CD8-positive, alpha-beta memory T cell (primary cell): ENCODE measurements at regions not wholly inside any gene's neighbourhood (a gene's known extent, or its start where the extent isn't known, plus 50 kb on each side); places are given as distances from the start of the nearest gene placed in this dataset.
"Not testable (repeated sequence)": the region's sequence is repeated elsewhere in the genome, so short reads cannot be mapped to it uniquely, and the experiment has no call there.

Experiments
- CTCF ChIA-PET: fragments of 350-600 bp; sonication (Branson Sonifier 250); formaldehyde crosslinking; loops from one replicate; lab custom pipeline; 2021; ENCODE audit warnings: antibody characterized with exemption; lab: Charles Lee
- POLR2A ChIA-PET: fragments of 350-600 bp; sonication (Branson Sonifier 250); formaldehyde crosslinking; loops from one replicate; lab custom pipeline; 2021; ENCODE audit warnings: antibody characterized with exemption; lab: Charles Lee
- DNase-seq, 5 donors: peaks; one replicate each; pipeline versions ENCODE4 v3.0.0 to v3.0.0-alpha.2; 2020 to 2022; ENCODE audit warnings: mixed read lengths in 1 of 5
- H3K27ac ChIP-seq: one replicate; pipeline ENCODE4 v1.7.0; 2013; ENCODE audit warnings: low read depth, mild to moderate bottlenecking, low read length, moderate library complexity
- H3K27me3 ChIP-seq: 2 replicates; pipeline ENCODE4 v1.7.0; 2013; ENCODE audit warnings: low read length, mild to moderate bottlenecking; ENCODE audit not compliant: insufficient read depth, poor library complexity, severe bottlenecking
- H3K36me3 ChIP-seq: 2 replicates; pipeline ENCODE4 v1.7.0; 2013; ENCODE audit warnings: mild to moderate bottlenecking, low read length, moderate library complexity; ENCODE audit not compliant: insufficient read depth
- H3K4me1 ChIP-seq: 2 replicates; pipeline ENCODE4 v1.7.0; 2013; ENCODE audit warnings: mild to moderate bottlenecking, low read length, moderate library complexity; ENCODE audit not compliant: insufficient read depth
- H3K4me3 ChIP-seq: 2 replicates; pipeline ENCODE4 v1.7.0; 2013; ENCODE audit warnings: mild to moderate bottlenecking, low read length
- H3K9me3 ChIP-seq: 2 replicates; pipeline ENCODE4 v1.7.0; 2013; ENCODE audit warnings: mild to moderate bottlenecking, low read length
- H3K27ac Mint-ChIP-seq, 8 donors: one replicate each; pipeline ENCODE4 v1.8.0; 2020 to 2021; ENCODE audit warnings: mixed read lengths in 8 of 8, mild to moderate bottlenecking in 6 of 8, inconsistent platforms in 3 of 8, moderate library complexity in 3 of 8
- H3K27me3 Mint-ChIP-seq, 2 donors: one replicate each; pipeline ENCODE4 v1.8.0; 2020 to 2021; ENCODE audit warnings: mixed read lengths in 2 of 2, mild to moderate bottlenecking in 1 of 2, moderate library complexity in 1 of 2
- H3K36me3 Mint-ChIP-seq, 3 donors: one replicate each; pipeline ENCODE4 v1.8.0; 2020 to 2021; ENCODE audit warnings: mixed read lengths in 3 of 3, inconsistent platforms in 1 of 3, mild to moderate bottlenecking in 1 of 3
- H3K4me1 Mint-ChIP-seq, 3 donors: one replicate each; pipeline ENCODE4 v1.8.0; 2020 to 2021; ENCODE audit warnings: mixed read lengths in 3 of 3, inconsistent platforms in 1 of 3, mild to moderate bottlenecking in 1 of 3
- H3K4me3 Mint-ChIP-seq, 7 donors: one replicate each; pipeline ENCODE4 v1.8.0; 2020 to 2021; ENCODE audit warnings: mixed read lengths in 7 of 7, mild to moderate bottlenecking in 6 of 7, moderate library complexity in 4 of 7, inconsistent platforms in 2 of 7
- H3K9me3 Mint-ChIP-seq, 5 donors: one replicate each; pipeline ENCODE4 v1.8.0; 2020 to 2022; ENCODE audit warnings: mixed read lengths in 5 of 5, mild to moderate bottlenecking in 3 of 5, moderate library complexity in 2 of 5, inconsistent platforms in 1 of 5

DNA sequence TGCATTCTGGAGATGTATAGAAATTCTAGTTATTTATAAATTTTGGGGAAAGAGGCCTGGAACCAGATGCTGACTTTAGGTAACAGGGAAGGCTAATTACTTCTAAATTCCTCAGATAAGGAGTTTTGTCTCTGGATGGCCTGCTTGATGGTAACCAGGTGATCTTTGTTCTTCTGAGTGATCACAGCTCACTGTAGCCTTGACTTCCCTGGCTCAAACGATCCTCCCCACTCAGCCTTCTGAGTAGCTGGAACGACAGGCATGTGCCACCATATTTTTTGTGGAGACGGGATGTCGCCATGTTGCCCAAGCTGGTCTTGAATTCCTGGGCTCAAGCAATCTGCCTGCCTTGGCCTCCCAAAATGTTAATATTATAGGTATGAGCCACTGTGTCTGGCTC is 54.4 kb upstream of the MSH6 start:
- no peaks in the 10 kb centered on the region for H3K4me1 ChIP-seq
- H3K27me3 Mint-ChIP-seq = peaks cover 0 to 5% of the 10 kb centered on the region in 2 donors
- POLR2A ChIA-PET = no interaction called here
- no peak overlapping the region for H3K4me3 ChIP-seq
- H3K27me3 ChIP-seq = no peaks in the 10 kb centered on the region
- H3K9me3 Mint-ChIP-seq = no peaks in the 10 kb centered on the region
- no peak overlapping the region for H3K4me3 Mint-ChIP-seq
- H3K9me3 ChIP-seq = no peaks in the 10 kb centered on the region
- H3K36me3 Mint-ChIP-seq = no peaks in the 10 kb centered on the region
- no peak overlapping the region for H3K27ac ChIP-seq
- H3K27ac Mint-ChIP-seq = no peak overlapping the region
- H3K4me1 Mint-ChIP-seq = no peaks in the 10 kb centered on the region
- no peak for DNase-seq
- H3K36me3 ChIP-seq = no peaks in the 10 kb centered on the region
- CTCF ChIA-PET = no interaction called here

GRCh38 chr2:47727956-47728355 is 55.0 kb upstream of the MSH6 start:
- Histone ChIP-seq H3K27me3 (no peaks in the 10 kb centered on the region), H3K36me3 (no peaks in the 10 kb centered on the region), H3K4me3 (no peak overlapping the region), H3K4me1 (no peaks in the 10 kb centered on the region), H3K9me3 (no peaks in the 10 kb centered on the region), H3K27ac (no peak overlapping the region)
- Mint-ChIP-seq H3K27me3 (peaks cover 0 to 5% of the 10 kb centered on the region in 2 donors), H3K36me3 (no peaks in the 10 kb centered on the region), H3K27ac (no peak overlapping the region), H3K4me3 (no peak overlapping the region), H3K9me3 (no peaks in the 10 kb centered on the region), H3K4me1 (no peaks in the 10 kb centered on the region)
- CTCF ChIA-PET = no interaction called here
- no peak for DNase-seq
- POLR2A ChIA-PET = no interaction called here

DNA sequence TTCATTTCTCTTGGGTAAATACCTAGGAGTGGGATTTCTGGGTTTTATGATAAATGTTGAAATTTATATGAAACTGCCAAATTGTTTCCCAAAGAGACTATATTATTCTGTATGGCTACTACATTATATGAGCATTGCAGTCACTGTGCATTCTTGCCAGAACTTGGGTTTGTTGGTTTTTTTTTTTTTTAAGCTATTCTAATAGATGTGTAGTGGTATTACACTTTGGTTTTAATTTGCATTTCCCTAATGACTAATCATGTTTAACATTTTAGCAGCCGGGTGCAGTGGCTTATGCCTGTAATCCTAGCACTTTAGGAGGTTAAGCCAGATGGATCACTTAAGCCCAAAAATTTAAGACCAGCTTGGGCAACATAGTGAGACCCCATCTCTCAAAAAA is 56.0 kb upstream of the MSH6 start:
- H3K36me3 ChIP-seq, H3K9me3 Mint-ChIP-seq: not testable (repeated sequence)
- CTCF ChIA-PET = interaction anchor here (0.8 kb wide), 1 partner anchor 13 kb away, joined by 3 read pairs; no protein-coding TSS in a partner anchor

DNA sequence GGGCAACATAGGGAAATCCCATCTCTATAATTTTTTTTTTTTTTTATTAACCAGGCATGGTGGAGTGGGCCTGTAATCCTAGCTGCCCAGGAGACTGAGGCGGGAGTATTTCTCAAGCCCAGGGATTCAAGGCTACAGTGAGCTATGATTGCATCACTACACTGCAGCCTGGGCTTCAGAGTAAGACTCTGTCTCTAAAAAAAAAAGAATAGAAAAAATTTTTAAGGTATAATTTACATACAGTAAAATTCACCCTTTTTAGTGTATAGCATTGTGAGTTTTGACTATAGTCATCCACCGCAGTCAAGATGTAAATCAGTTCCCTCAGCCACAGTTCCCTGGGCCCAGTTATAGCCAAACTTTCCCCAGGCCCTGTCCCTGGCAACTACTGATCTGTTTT is 57.1 kb upstream of the MSH6 start:
- Histone ChIP-seq H3K9me3 (no peaks in the 10 kb centered on the region), H3K4me1 (no peaks in the 10 kb centered on the region), H3K4me3 (no peak overlapping the region), H3K27ac (no peak overlapping the region), H3K36me3 (no peaks in the 10 kb centered on the region), H3K27me3 (no peaks in the 10 kb centered on the region)
- ChIA-PET CTCF (no interaction called here), POLR2A (no interaction called here)
- no peaks in the 10 kb centered on the region for H3K36me3 Mint-ChIP-seq
- H3K4me3 Mint-ChIP-seq = no peak overlapping the region
- DNase-seq = no peak
- H3K9me3 Mint-ChIP-seq = no peaks in the 10 kb centered on the region
- no peaks in the 10 kb centered on the region for H3K4me1 Mint-ChIP-seq
- H3K27me3 Mint-ChIP-seq = peaks cover 0 to 2% of the 10 kb centered on the region in 2 donors
- no peak overlapping the region for H3K27ac Mint-ChIP-seq

More for the DNA sequence above, 56.0 kb upstream of the MSH6 start:
- H3K27ac ChIP-seq, H3K36me3 Mint-ChIP-seq, H3K27ac Mint-ChIP-seq, H3K4me3 ChIP-seq, H3K27me3 ChIP-seq, DNase-seq, POLR2A ChIA-PET, H3K9me3 ChIP-seq, H3K4me1 Mint-ChIP-seq, H3K4me3 Mint-ChIP-seq, H3K27me3 Mint-ChIP-seq, H3K4me1 ChIP-seq: not testable (repeated sequence)

DNA sequence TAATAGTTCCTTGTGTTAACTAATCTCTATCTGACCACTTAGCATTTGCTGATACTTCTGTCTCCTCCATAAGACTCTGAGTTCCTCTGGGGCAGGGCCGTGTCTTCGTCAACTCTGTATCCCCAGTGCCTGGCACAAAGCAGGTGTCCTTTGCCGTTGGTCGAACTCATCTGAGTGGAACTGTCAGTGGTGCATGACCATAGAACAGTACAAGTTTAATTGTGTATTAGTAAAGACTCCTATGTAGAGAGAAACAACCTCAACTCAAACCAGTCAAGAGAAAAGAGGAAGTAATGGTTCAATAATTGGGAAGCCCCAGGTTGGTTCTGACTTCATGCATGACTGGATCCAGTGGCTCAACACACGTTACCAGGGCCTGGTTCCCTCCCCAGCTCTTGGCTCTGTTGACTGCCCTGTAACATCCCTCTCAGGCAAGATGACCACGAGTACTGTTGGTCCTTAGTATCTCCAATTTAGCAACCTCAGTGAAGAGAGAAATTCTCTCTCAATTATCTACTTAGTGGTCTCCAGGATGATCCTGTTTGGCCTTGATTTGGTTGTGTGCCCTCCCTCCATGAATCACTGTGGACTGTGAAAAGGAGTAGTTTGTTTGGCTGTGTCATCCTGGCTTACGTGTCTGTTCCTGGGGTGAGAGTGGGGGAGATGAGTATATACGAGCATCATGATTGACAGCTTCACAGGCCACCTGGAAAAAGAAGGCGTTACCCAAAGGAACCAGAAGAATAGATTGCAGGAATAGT is 58.5 kb upstream of the MSH6 start:
- DNase-seq = no peak
- CTCF ChIA-PET = no interaction called here
- peaks cover 0 to under 1% (median 0%) of the 10 kb centered on the region in 3 donors for H3K4me1 Mint-ChIP-seq
- Histone ChIP-seq H3K36me3 (no peaks in the 10 kb centered on the region), H3K27me3 (no peaks in the 10 kb centered on the region), H3K27ac (no peak overlapping the region), H3K4me1 (no peaks in the 10 kb centered on the region), H3K4me3 (no peak overlapping the region), H3K9me3 (no peaks in the 10 kb centered on the region)
- no peak overlapping the region for H3K4me3 Mint-ChIP-seq
- no peaks in the 10 kb centered on the region for H3K9me3 Mint-ChIP-seq
- POLR2A ChIA-PET = no interaction called here
- H3K36me3 Mint-ChIP-seq = no peaks in the 10 kb centered on the region
- no peak overlapping the region for H3K27ac Mint-ChIP-seq
- peaks cover 0 to 2% of the 10 kb centered on the region in 2 donors for H3K27me3 Mint-ChIP-seq

- DNase-seq = no peak
- Mint-ChIP-seq H3K27ac (no peak overlapping the region), H3K27me3 (peaks cover 0 to 2% of the 10 kb centered on the region in 2 donors), H3K36me3 (no peaks in the 10 kb centered on the region), H3K9me3 (no peaks in the 10 kb centered on the region), H3K4me3 (no peak overlapping the region), H3K4me1 (peaks cover 5 to 9% (median 7%) of the 10 kb centered on the region in 3 donors)
- no peak overlapping the region for H3K4me3 ChIP-seq
- H3K9me3 ChIP-seq = no peaks in the 10 kb centered on the region
- no peaks in the 10 kb centered on the region for H3K4me1 ChIP-seq
- no peaks in the 10 kb centered on the region for H3K36me3 ChIP-seq
- ChIA-PET CTCF (no interaction called here), POLR2A (no interaction called here)
- H3K27me3 ChIP-seq = no peaks in the 10 kb centered on the region
- H3K27ac ChIP-seq = no peak overlapping the region
These were observed 61.6 kb upstream of the MSH6 start for GRCh38 chr2:47721296-47721695.

- no peak overlapping the region for H3K4me3 ChIP-seq
- Mint-ChIP-seq H3K27ac (peak overlapping the region in 1 of 8 donors; percentile 39), H3K36me3 (no peaks in the 10 kb centered on the region), H3K9me3 (no peaks in the 10 kb centered on the region), H3K4me3 (no peak overlapping the region), H3K27me3 (peaks cover 0 to 2% of the 10 kb centered on the region in 2 donors), H3K4me1 (peaks cover 5 to 9% (median 7%) of the 10 kb centered on the region in 3 donors)
- H3K27ac ChIP-seq = no peak overlapping the region
- POLR2A ChIA-PET = no interaction called here
- H3K27me3 ChIP-seq = no peaks in the 10 kb centered on the region
- CTCF ChIA-PET = no interaction called here
- no peaks in the 10 kb centered on the region for H3K36me3 ChIP-seq
- no peak for DNase-seq
- H3K4me1 ChIP-seq = no peaks in the 10 kb centered on the region
- H3K9me3 ChIP-seq = no peaks in the 10 kb centered on the region
These were observed 62.4 kb upstream of the MSH6 start for GRCh38 chr2:47720559-47720958.

DNA sequence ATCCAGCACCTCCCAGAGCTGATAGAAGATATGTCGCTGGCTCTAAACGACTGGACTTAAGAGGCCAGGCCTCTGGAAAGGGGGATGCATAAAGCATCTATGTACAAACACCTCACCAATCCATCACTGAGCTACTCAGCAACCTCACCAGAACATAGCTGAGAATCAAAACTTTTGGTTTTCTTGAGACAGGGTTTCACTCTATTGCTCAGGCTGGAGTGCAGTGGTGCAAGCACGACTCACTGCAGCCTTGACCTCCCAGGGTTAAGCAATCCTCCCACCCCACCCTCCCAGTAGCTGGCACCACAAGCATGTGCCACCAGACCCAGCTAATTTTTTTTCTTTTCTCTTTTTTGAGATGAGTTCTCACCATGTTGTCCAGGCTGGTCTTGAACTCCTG is 62.9 kb upstream of the MSH6 start:
- H3K36me3 Mint-ChIP-seq = no peaks in the 10 kb centered on the region
- Histone ChIP-seq H3K36me3 (no peaks in the 10 kb centered on the region), H3K4me1 (no peaks in the 10 kb centered on the region), H3K27me3 (no peaks in the 10 kb centered on the region), H3K4me3 (no peak overlapping the region), H3K9me3 (no peaks in the 10 kb centered on the region), H3K27ac (no peak overlapping the region)
- POLR2A ChIA-PET = no interaction called here
- H3K27ac Mint-ChIP-seq = peak overlapping the region in 1 of 8 donors; percentile 39
- no peak overlapping the region for H3K4me3 Mint-ChIP-seq
- H3K4me1 Mint-ChIP-seq = peaks cover 5 to 9% (median 7%) of the 10 kb centered on the region in 3 donors
- DNase-seq = no peak
- H3K27me3 Mint-ChIP-seq = peaks cover 0 to 2% of the 10 kb centered on the region in 2 donors
- CTCF ChIA-PET = no interaction called here
- H3K9me3 Mint-ChIP-seq = no peaks in the 10 kb centered on the region
